Endothelial cell of umbilical vein (primary cell): ENCODE measurements at regions not wholly inside any gene's neighbourhood (a gene's known extent, or its start where the extent isn't known, plus 50 kb on each side); places are given as distances from the start of the nearest gene placed in this dataset.

ENCODE experiments used
- BruUV-seq: library from RNA; stranded (reverse); fragments of 400-500 nt; replicated peaks from 2 replicates; lab custom pipeline; 2021; lab: Mats Ljungman, UMichigan
- CTCF ChIA-PET: fragments of 300-600, 350-600 bp; sonication (Branson Sonifier 250); formaldehyde crosslinking; loops from one replicate; lab custom pipeline; 2021; ENCODE audit warnings: antibody characterized with exemption, inconsistent platforms; lab: Charles Lee
- POLR2A ChIA-PET: fragments of 300-600, 350-600 bp; sonication (Branson Sonifier 250); formaldehyde crosslinking; loops from one replicate; lab custom pipeline; 2021; ENCODE audit warnings: antibody characterized with exemption, inconsistent platforms; lab: Charles Lee
- DNase-seq: peaks from one replicate; pipeline ENCODE4 v3.0.0-alpha.2; 2011; ENCODE audit warnings: low read depth, low spot score
- FAIRE-seq: peaks from 2 replicates; lab custom pipeline; 2011; peaks lifted over from hg19 to GRCh38; lab: Jason Lieb, UNC
- H2AFZ ChIP-seq: 2 replicates; pipeline ENCODE4 v1.6.0; 2012; ENCODE audit warnings: low read depth, low read length, control low read depth, inconsistent platforms
- H3K27ac ChIP-seq: 2 replicates; pipeline ENCODE4 v1.5.1; 2011; ENCODE audit warnings: low read depth, mild to moderate bottlenecking, control low read depth, low read length, moderate library complexity; ENCODE audit not compliant: insufficient read depth
- H3K27me3 ChIP-seq, 2 experiments: 2 replicates each; pipeline versions ENCODE4 v1.6.0 to v1.6.1; 2011; ENCODE audit warnings: low read length in 2 of 2, mixed read lengths in 1 of 2; ENCODE audit not compliant: control insufficient read depth in 2 of 2, insufficient read depth in 2 of 2
- H3K36me3 ChIP-seq, 2 experiments: 2 replicates in 1 of 2; 3 replicates in 1 of 2; pipeline ENCODE4 v1.5.1; 2011; ENCODE audit warnings: low read length in 2 of 2, mild to moderate bottlenecking in 1 of 2, moderate library complexity in 1 of 2; ENCODE audit not compliant: control insufficient read depth in 2 of 2, insufficient read depth in 2 of 2; ENCODE audit errors: extremely low read depth in 1 of 2
- H3K4me1 ChIP-seq: 3 replicates; pipeline ENCODE4 v1.5.1; 2011; ENCODE audit warnings: mild to moderate bottlenecking, low read length; ENCODE audit not compliant: control insufficient read depth, insufficient read depth; ENCODE audit errors: extremely low read depth
- H3K4me2 ChIP-seq: 2 replicates; pipeline ENCODE4 v1.6.1; 2011; ENCODE audit warnings: low read length, control low read depth, mixed read lengths; ENCODE audit not compliant: insufficient read depth
- H3K4me3 ChIP-seq, 3 experiments: fragments of 200-600 bp in 1 of 3; sonication (generic), shearing (Covaris generic) in 1 of 3; replicated peaks in 1 of 3; 2 replicates each; pipeline ENCODE4 v1.5.1; 2011 to 2016; ENCODE audit warnings: control low read depth in 3 of 3, low read length in 3 of 3, mild to moderate bottlenecking in 2 of 3, inconsistent platforms in 1 of 3, low read depth in 1 of 3, moderate library complexity in 1 of 3; ENCODE audit not compliant: insufficient read depth in 1 of 3
- H3K79me2 ChIP-seq: 2 replicates; pipeline ENCODE4 v1.6.0; 2012; ENCODE audit warnings: low read length, inconsistent platforms; ENCODE audit not compliant: control insufficient read depth, insufficient read depth
- H3K9ac ChIP-seq: replicated peaks from 2 replicates; pipeline ENCODE3; 2011; ENCODE audit warnings: low read length, control low read depth; ENCODE audit not compliant: insufficient read depth; ENCODE audit errors: extremely low read depth
- H3K9me1 ChIP-seq: replicated peaks from 3 replicates; pipeline ENCODE4 v1.6.0; 2011; ENCODE audit warnings: mild to moderate bottlenecking, low read length; ENCODE audit not compliant: control insufficient read depth, insufficient read depth; ENCODE audit errors: extremely low read depth
- H3K9me3 ChIP-seq: replicated peaks from 2 replicates; pipeline ENCODE4 v1.5.1; 2012; ENCODE audit warnings: low read length, inconsistent platforms; ENCODE audit not compliant: control insufficient read depth, insufficient read depth
- H4K20me1 ChIP-seq: replicated peaks from 2 replicates; pipeline ENCODE3; 2011; ENCODE audit warnings: mild to moderate bottlenecking, low read length; ENCODE audit not compliant: control insufficient read depth, insufficient read depth; ENCODE audit errors: extremely low read depth
- CTCF ChIP-seq, 2 donors: IDR thresholded peaks; 1 replicate in 1 of 2; 2 replicates in 1 of 2; pipeline ENCODE4 v1.5.1; 2011; ENCODE audit warnings: low read length in 2 of 2, mild to moderate bottlenecking in 2 of 2, moderate library complexity in 2 of 2, control low read depth in 1 of 2, inconsistent platforms in 1 of 2, low read depth in 1 of 2; ENCODE audit not compliant: insufficient read depth in 1 of 2; ENCODE audit errors: extremely low read depth in 1 of 2
- EZH2 ChIP-seq: IDR thresholded peaks from 2 replicates; pipeline ENCODE4 v1.6.1; 2012; ENCODE audit warnings: borderline replicate concordance, low read depth, mild to moderate bottlenecking, moderate library complexity, low read length, inconsistent platforms; ENCODE audit not compliant: severe bottlenecking
- MYC ChIP-seq: IDR thresholded peaks from one replicate; pipeline ENCODE4 v1.6.1; 2011; ENCODE audit warnings: mild to moderate bottlenecking, low read depth, low read length
- POLR2A ChIP-seq: IDR thresholded peaks from 2 replicates; pipeline ENCODE4 v1.6.1; 2012; ENCODE audit warnings: low read depth, mild to moderate bottlenecking, control low read depth, low read length
- dilution Hi-C: fragments of 300-500 bp; cut with MboI; formaldehyde crosslinking; loops from one replicate; pipeline ENCODE4 v1.15.0; 2019; ENCODE audit warnings: low sequenced_read_pairs; ENCODE audit not compliant: extremely low pct_ligation_motif_present
- intact Hi-C: fragments of 100-400 bp; cut with micrococcal nuclease; formaldehyde crosslinking; loops from one replicate; pipeline ENCODE4 v1.10.0; 2022

- no peak overlapping the region for H2AFZ ChIP-seq
- FAIRE-seq (no peak), DNase-seq (no peak)
- H3K27ac ChIP-seq, result no peak overlapping the region
- no peaks in the 10 kb centered on the region for H3K9me1 ChIP-seq
- TF ChIP-seq MYC (no peak), POLR2A (no peak)
- BruUV-seq, result no TSS peak
- POLR2A ChIA-PET, result no interaction called here
- intact Hi-C loops (no loop called here), dilution Hi-C loops (no loop called here)
- CTCF ChIA-PET, result interaction anchor here (1.1 kb wide), 1 partner anchor 698 kb away, joined by 3 read pairs; no protein-coding TSS in a partner anchor
- no peak overlapping the region for H3K4me2 ChIP-seq
- H3K36me3 ChIP-seq, result no peaks in the 10 kb centered on the region
- H3K4me3 ChIP-seq, result no peak overlapping the region
- no peaks in the 10 kb centered on the region for H3K79me2 ChIP-seq
- no peaks in the 10 kb centered on the region for H4K20me1 ChIP-seq
- no peaks in the 10 kb centered on the region for H3K4me1 ChIP-seq
- no peaks in the 10 kb centered on the region for H3K27me3 ChIP-seq
- no peaks in the 10 kb centered on the region for H3K9me3 ChIP-seq
- H3K9ac ChIP-seq, result no peak overlapping the region
Measured at GRCh38 chr18:60804415-60804814, 431.8 kb upstream of the MC4R start.

GRCh38 chr18:60809937-60810336 is 437.4 kb upstream of the MC4R start:
- Histone ChIP-seq H3K9ac (no peak overlapping the region), H2AFZ (no peak overlapping the region), H3K27me3 (no peaks in the 10 kb centered on the region), H3K4me1 (no peaks in the 10 kb centered on the region), H3K27ac (no peak overlapping the region), H3K4me3 (no peak overlapping the region), H3K9me1 (no peaks in the 10 kb centered on the region), H3K4me2 (no peak overlapping the region), H4K20me1 (no peaks in the 10 kb centered on the region), H3K36me3 (no peaks in the 10 kb centered on the region), H3K9me3 (no peaks in the 10 kb centered on the region), H3K79me2 (no peaks in the 10 kb centered on the region)
- no peak for DNase-seq
- dilution Hi-C loops (no loop called here), intact Hi-C loops (loop anchor here (2.0 to 5.0 kb wide), 4 partner anchors 123 to 512 kb away; no protein-coding TSS in a partner anchor)
- ChIA-PET CTCF (interaction anchor here (1.0 to 6.7 kb wide), 14 partner anchors 16 to 692 kb away, joined by 3 to 133 read pairs (median 6); no protein-coding TSS in a partner anchor), POLR2A (no interaction called here)
- FAIRE-seq, result no peak
- BruUV-seq, result no TSS peak
- no peak for TF ChIP-seq CTCF (IDR thresholded peaks at IDR 0.05; ENCODE audit: extremely low read depth in 1 of 2, insufficient read depth in 1 of 2, low read depth in 1 of 2, low read length in 2 of 2)
- no peak for TF ChIP-seq EZH2
- TF ChIP-seq POLR2A, result no peak
